ENCODE measurements at regions not wholly inside any gene's neighbourhood (a gene's known extent, or its start where the extent isn't known, plus 50 kb on each side); places are given as distances from the start of the nearest gene placed in this dataset.
"Not testable (repeated sequence)": the region's sequence is repeated elsewhere in the genome, so short reads cannot be mapped to it uniquely, and the experiment has no call there.

GRCh38 chr4:132427125-132427524, 722.0 kb upstream of the PCDH10 start:
- no peaks in the 10 kb centered on the region for H3K27me3 ChIP-seq (replicated peaks in 1 of 7)
- H3K4me1 ChIP-seq: no peaks in the 10 kb centered on the region
- intact Hi-C loops (cut with DNase I; ENCODE audit: low total_unique reads): no loop called here
- peaks cover 0 to 10% (median 0%) of the 10 kb centered on the region in 8 donors for H3K9me3 ChIP-seq
- 79 to 92% (median 81%) methylated on average over 3 of the region's 3 CpGs for WGBS, 5 donors
- H3K4me3 ChIP-seq: no peak overlapping the region
- no peak for TF ChIP-seq POLR2AphosphoS5 (IDR thresholded peaks at IDR 0.05)
- TF ChIP-seq POLR2A (IDR thresholded peaks at IDR 0.05): no peak
- TF ChIP-seq CTCF (IDR thresholded peaks at IDR 0.05 in 8 of 11, conservative IDR thresholded peaks at IDR 0.05 in 3 of 11): no peak
- no peak for DNase-seq
- no peak overlapping the region for H3K27ac ChIP-seq
- H3K36me3 ChIP-seq: no peaks in the 10 kb centered on the region

GRCh38 chr4:132437117-132437516, 712.0 kb upstream of the PCDH10 start:
- H3K36me3 ChIP-seq: no peaks in the 10 kb centered on the region
- H3K9me3 ChIP-seq: no peaks in the 10 kb centered on the region
- TF ChIP-seq POLR2A (IDR thresholded peaks at IDR 0.05) (no peak), CTCF (IDR thresholded peaks at IDR 0.05 in 8 of 11, conservative IDR thresholded peaks at IDR 0.05 in 3 of 11) (no peak), POLR2AphosphoS5 (IDR thresholded peaks at IDR 0.05) (no peak)
- no peak overlapping the region for H3K27ac ChIP-seq
- intact Hi-C loops (cut with DNase I; ENCODE audit: low total_unique reads): no loop called here
- H3K4me3 ChIP-seq: no peak overlapping the region
- H3K27me3 ChIP-seq (replicated peaks in 1 of 7): no peaks in the 10 kb centered on the region
- DNase-seq: no peak
- no peaks in the 10 kb centered on the region for H3K4me1 ChIP-seq

- peaks cover 0 to 37% (median 17%) of the 10 kb centered on the region in 8 donors for H3K9me3 ChIP-seq
- intact Hi-C loops (cut with DNase I; ENCODE audit: low total_unique reads): no loop called here
- 79 to 92% (median 89%) methylated on average over 3 of the region's 3 CpGs for WGBS, 5 donors
- no peak overlapping the region for H3K27ac ChIP-seq
- no peaks in the 10 kb centered on the region for H3K36me3 ChIP-seq
- no peak for TF ChIP-seq CTCF (IDR thresholded peaks at IDR 0.05 in 8 of 11, conservative IDR thresholded peaks at IDR 0.05 in 3 of 11)
- no peak for TF ChIP-seq POLR2A (IDR thresholded peaks at IDR 0.05)
- no peak for TF ChIP-seq POLR2AphosphoS5 (IDR thresholded peaks at IDR 0.05)
- H3K4me1 ChIP-seq: no peaks in the 10 kb centered on the region
- H3K4me3 ChIP-seq: no peak overlapping the region
- no peak for DNase-seq
- H3K27me3 ChIP-seq (replicated peaks in 1 of 7): no peaks in the 10 kb centered on the region
Observed at GRCh38 chr4:132445386-132445785, 703.7 kb upstream of the PCDH10 start.

GRCh38 chr4:132457987-132458386, 691.1 kb upstream of the PCDH10 start:
- H3K4me1 ChIP-seq: not testable (repeated sequence)

GRCh38 chr4:132479543-132479942, 669.6 kb upstream of the PCDH10 start:
- WGBS, 5 donors: 77 to 93% (median 80%) methylated on average over 2 of the region's 2 CpGs
- TF ChIP-seq POLR2AphosphoS5 (IDR thresholded peaks at IDR 0.05) (no peak), POLR2A (IDR thresholded peaks at IDR 0.05) (no peak), CTCF (IDR thresholded peaks at IDR 0.05 in 8 of 11, conservative IDR thresholded peaks at IDR 0.05 in 3 of 11) (no peak)
- Histone ChIP-seq H3K4me3 (no peak overlapping the region), H3K36me3 (no peaks in the 10 kb centered on the region), H3K4me1 (no peaks in the 10 kb centered on the region), H3K27me3 (replicated peaks in 1 of 7) (no peaks in the 10 kb centered on the region), H3K27ac (no peak overlapping the region), H3K9me3 (peaks cover 0 to 9% (median 0%) of the 10 kb centered on the region in 8 donors)
- intact Hi-C loops (cut with DNase I; ENCODE audit: low total_unique reads): no loop called here
- no peak for DNase-seq

More at GRCh38 chr4:132457987-132458386, 691.1 kb upstream of the PCDH10 start:
- H3K27ac ChIP-seq; H3K27me3 ChIP-seq (replicated peaks in 1 of 7); H3K4me3 ChIP-seq; H3K36me3 ChIP-seq; intact Hi-C loops (cut with DNase I; ENCODE audit: low total_unique reads): not testable (repeated sequence)
- peak; percentile 34 for DNase-seq
- 79 to 92% (median 84%) methylated on average over 9 of the region's 9 CpGs for WGBS, 5 donors
- H3K9me3 ChIP-seq: peaks cover 0 to 35% (median 32%) of the 10 kb centered on the region in 8 donors

All from spleen (tissue), 11 donors.